ENCODE measurements at regions not wholly inside any gene's neighbourhood (a gene's known extent, or its start where the extent isn't known, plus 50 kb on each side); places are given as distances from the start of the nearest gene placed in this dataset.
"Not testable (repeated sequence)": the region's sequence is repeated elsewhere in the genome, so short reads cannot be mapped to it uniquely, and the experiment has no call there.

DNA sequence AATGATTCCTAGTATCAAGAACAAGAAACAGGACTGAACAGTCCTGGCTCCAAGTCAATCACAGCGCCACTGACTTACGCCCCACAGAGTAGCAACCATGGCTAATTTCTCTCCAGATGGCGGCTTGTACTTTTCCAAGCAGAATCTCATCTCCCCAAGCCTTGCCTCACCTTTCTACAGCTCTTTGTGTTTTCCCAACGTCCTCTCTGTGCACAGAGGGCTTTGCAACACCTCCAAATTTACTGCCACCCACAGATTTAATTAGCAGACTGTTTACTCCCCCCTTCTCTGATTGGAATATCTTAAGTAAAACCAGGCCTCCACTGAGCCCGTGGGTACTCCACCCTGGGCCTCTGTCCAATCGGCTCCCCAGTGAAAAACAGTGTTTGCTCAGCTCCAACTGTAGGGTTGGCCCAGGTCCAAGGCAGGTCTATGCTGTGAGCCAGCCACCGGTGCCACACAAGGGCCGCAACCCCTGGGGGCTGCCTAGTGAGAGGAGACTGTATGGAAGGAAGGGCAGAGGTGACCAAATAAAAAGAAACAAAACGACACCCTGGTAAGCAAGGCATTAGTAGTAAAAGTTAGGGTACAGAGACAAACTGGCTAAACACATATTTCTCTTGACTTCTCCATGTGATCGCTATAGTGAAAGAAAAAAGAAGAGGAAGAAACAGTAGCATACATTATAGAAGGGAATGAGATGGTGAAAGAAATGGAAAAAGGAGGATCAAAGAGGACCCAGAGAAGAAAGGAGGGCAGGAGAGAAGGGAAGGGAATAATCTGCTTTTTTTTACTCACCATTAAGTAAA, 128.4 kb upstream of the SOD1 start:
- no peak for DNase-seq

DNA sequence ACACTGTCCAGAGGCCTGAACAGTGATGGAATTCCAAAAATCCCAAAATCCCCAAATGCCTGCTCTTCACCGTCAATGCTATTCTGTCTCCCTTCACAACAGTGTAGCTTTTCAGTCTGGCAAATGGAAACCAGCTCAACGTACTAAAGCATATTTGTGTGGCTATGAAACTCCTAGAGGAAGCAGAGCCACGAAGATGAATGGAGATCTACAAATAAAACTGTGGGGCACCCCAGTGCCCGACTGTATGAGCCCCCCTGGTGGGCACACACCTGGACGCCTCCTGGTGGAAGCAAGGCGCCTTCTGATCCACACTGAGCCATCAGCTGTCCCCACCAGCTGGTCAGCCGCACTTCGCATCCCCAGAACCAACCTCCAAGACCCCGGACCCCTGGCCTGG, 129.1 kb upstream of the SOD1 start:
- no peak for DNase-seq

DNA sequence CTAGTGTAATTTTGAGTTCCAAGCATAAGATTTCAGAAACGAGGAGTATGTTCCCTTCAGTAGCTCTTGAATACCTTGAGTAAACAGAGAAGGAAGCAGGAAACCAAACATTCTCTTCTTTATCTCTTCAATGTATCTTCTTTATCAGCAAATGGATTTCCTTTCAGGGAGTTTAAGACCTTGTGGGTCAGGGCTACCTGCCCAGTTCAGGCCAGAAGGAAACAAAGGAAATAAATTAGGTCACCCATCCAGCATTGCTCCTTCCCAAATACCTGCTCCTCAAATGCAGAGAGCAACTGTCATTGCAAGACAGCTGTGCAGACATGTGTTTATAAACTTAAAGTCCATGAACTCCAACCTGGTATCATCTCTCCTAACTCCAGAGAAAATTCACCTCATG, 130.1 kb upstream of the SOD1 start:
- DNase-seq = no peak

GRCh38 chr21:31526040-31526439, 133.5 kb upstream of the SOD1 start:
- DNase-seq = no peak

GRCh38 chr21:31524140-31524539, 135.4 kb upstream of the SOD1 start:
- no peak for DNase-seq

- DNase-seq = no peak
These were observed 138.0 kb upstream of the SOD1 start for GRCh38 chr21:31521515-31521914.

GRCh38 chr21:31520561-31521098, 138.9 kb upstream of the SOD1 start:
- DNase-seq = no peak

DNA sequence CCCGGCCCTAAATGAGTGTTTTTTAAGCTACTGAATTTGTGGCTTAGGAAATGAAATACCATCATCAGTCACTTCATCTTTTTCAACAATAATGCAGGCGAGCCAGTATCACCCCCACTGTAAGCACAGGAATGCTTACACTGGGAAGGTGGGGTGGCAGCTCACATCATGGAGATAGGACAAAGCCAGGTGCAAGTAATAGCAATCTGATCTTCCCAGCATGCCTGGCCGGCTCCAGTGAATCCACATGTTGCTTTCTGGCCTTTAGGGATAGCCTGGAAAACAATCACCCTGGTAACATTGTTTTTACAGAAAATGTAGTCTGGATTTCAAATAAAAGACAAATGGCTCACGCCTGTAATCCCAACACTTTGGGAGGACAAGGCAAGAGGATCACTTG, 140.9 kb upstream of the SOD1 start:
- no peak for DNase-seq

- DNase-seq = no peak
These were observed 141.7 kb upstream of the SOD1 start for GRCh38 chr21:31517664-31518414.

- DNase-seq = no peak
These were observed 144.2 kb upstream of the SOD1 start for GRCh38 chr21:31515253-31515652.

DNA sequence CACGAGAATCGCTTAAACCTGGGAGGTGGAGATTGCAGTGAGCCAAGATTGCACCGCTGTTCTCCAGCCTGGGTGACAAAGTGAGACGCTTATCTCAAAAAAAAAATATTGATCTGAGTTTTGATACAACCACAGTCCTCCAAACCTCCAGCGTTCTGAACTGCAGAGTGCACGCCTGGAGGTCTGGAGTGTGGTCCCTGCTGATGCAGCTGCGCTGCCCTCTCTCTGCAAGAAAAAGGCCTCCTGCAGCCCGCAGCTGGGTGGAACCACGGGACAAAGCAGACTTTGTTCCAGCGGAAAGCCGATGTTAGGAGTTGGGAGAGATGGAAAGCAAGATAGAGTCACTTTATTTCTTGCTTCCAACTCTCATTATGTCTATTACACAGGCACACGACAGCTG, 144.9 kb upstream of the SOD1 start:
- no peak for DNase-seq

GRCh38 chr21:31513541-31513940, 146.0 kb upstream of the SOD1 start:
- DNase-seq = not testable (repeated sequence)

GRCh38 chr21:31511999-31512398, 147.5 kb upstream of the SOD1 start:
- DNase-seq = not testable (repeated sequence)

DNA sequence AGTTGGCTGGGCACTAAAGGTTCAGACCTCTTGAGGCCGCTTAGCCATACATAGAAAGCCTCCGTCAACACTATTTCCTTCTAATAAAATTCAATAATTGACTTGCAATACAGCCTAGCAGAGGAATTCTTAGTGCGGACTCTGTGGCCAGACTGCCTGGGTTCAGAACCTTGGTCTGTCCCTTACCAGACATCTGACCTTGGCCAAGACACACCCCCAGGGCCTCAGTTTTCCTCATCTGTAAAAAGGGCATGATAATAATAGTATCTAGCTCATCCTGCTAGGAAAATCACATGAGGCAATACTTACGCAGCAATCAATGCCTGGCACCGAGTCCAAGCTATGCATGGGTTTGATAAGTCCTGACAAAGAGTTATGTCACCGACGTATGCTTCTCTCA, 148.2 kb upstream of the SOD1 start:
- no peak for DNase-seq

DNA sequence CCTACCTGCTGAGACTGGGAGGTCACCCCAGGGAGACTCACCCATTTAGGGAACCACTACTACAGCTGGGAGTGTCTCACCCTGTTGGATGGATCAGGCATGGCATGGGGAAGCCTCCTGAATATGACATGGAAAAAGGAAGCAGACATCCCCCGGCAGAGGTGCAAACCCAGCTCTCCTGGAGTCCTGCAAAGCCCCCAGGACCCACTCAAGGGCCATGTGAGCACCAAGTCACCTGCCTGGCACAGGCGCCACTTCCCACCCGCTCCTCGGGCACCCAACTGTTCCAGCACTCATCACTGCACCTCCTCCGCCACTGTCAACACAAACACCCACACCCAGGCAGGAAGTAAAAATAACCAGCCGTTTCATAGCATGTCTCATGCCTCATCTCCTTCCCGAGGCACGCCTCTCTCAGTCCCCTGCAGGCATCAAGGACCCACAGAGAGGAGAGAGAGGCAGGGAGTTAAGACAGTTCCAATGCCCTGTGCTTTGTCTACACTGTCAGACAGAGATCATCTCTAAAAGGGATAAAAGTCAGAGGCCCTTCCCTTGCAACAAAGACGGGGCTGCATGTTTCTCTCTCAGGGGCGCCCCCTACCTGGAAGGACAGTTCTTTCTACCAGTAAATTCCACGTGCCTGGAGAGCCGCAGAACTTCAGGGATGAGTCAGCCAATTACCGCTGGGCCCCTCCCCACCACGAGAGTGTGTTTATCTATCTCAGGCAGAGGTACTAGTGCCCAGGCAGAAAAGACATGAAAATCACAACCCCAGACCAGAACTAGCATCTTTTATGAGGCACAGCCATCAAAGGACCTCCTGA, 150.1 kb upstream of the SOD1 start:
- peak; percentile 67 for DNase-seq

DNA sequence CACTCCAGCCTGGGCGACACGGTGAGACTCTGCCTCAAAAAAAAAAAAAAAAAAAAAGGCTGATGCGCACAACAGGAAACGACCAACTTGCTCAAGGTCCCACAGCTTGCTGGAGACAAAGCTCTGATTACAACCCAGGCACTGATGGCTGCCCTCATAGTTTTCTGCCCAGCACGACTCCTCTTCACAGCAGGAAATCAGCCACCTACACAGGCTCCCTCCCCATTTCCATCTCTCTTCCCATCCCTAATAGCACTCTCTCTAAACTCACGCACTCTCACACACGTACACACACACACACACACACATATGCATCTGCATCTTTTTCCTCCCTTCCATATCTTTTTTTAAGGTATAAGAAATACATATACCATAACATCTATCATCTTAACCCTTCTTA, 153.5 kb upstream of the SOD1 start:
- DNase-seq = no peak

GRCh38 chr21:31503939-31504338, 155.6 kb upstream of the SOD1 start:
- DNase-seq = no peak

DNA sequence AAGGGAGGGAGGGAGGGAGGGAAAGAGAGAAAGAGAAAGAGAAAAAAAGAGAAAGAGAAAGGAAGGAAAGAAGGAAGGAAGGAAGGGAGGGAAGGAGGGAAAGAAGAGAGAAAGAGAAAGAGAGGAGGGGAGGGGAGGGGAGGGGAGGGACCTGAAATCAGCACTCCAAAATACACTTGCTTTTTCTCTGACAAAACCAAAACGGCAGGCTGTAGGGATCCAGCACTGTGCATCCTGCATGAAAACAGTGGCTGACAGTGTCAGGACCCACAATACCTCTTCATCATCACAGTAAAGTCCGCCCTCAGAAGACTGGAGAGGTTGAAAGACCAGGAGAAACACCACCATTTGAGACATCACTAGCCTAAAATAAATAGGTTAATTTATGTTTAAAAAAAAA, 156.0 kb upstream of the SOD1 start:
- DNase-seq = no peak

DNA sequence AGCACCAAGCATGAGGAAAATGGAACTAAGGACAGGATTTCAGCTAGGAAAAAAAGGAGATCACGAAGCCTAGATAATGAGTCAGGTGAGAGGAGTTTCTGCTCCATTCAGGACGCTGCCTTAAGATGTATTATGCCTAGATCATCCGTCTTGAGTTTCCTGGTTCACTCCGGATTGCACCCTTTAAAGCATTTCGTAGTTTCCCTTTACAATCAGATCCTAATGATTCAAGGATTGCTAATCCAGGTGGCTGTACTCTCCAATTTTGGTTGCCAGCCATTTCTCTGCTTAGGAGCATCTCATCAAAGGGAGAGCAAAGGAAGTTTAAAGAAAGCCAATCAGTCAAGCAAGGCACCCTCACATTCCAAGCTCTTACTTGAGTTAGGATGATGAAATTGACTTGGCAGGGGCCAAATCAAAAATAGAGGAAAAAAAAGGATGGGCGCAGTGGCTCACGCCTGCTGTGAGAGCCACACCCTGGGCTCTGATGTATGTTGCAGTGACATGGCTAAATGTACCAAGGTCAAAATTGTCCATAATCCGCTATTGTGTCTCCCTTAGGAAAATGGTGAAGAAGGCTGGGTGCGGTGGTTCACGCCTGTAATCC, 156.9 kb upstream of the SOD1 start:
- no peak for DNase-seq

DNA sequence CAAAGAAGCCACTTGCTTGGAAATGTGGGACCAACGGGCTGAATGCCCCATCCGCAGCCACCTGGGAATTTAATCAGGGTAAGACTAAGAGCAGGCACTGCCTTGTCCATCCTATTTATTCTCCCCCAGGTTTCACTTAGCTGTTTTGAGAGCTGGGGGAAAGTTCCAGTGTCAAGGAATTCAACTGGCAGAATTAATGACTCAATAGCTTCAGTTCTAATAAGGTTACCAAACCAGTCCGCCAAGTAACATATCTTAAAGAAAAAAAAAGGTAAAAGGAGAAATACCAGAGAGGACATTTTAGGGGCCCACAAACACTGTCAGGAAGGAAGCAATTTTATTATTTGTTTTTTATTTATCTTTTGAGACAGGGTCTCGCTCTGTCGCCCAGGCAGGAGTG, 157.6 kb upstream of the SOD1 start:
- no peak for DNase-seq

GRCh38 chr21:31500982-31501381, 156.9 kb upstream of the TIAM1 start:
- no peak for DNase-seq

- no peak for DNase-seq
These were observed 156.0 kb upstream of the TIAM1 start for GRCh38 chr21:31500071-31500470.

GRCh38 chr21:31498985-31499384, 154.9 kb upstream of the TIAM1 start:
- DNase-seq = no peak
